Neural progenitor cell (in vitro differentiated cells): ENCODE measurements at regions not wholly inside any gene's neighbourhood (a gene's known extent, or its start where the extent isn't known, plus 50 kb on each side); places are given as distances from the start of the nearest gene placed in this dataset.

Experiments
- EZH2 ChIP-seq: fragments of 200-600 bp; sonication (generic); IDR thresholded peaks from 2 replicates; pipeline ENCODE4 v1.6.1; 2017; ENCODE audit warnings: antibody characterized with exemption, mild to moderate bottlenecking, moderate library complexity
- EZH2phosphoT487 ChIP-seq: fragments of 200-600 bp; sonication (generic); IDR thresholded peaks from 2 replicates; pipeline ENCODE4 v1.6.1; 2017; ENCODE audit warnings: antibody characterized with exemption
- TF ChIP-seq, protein P1 (sequence below): fragments of 200-600 bp; sonication (generic); IDR thresholded peaks from 2 replicates; pipeline ENCODE4 v1.5.1; 2017; ENCODE audit warnings: antibody characterized with exemption, mild to moderate bottlenecking

GRCh38 chr6:102670735-102671134 lies 1277.2 kb downstream of the GRIK2 start:
- TF ChIP-seq, protein P1, sequence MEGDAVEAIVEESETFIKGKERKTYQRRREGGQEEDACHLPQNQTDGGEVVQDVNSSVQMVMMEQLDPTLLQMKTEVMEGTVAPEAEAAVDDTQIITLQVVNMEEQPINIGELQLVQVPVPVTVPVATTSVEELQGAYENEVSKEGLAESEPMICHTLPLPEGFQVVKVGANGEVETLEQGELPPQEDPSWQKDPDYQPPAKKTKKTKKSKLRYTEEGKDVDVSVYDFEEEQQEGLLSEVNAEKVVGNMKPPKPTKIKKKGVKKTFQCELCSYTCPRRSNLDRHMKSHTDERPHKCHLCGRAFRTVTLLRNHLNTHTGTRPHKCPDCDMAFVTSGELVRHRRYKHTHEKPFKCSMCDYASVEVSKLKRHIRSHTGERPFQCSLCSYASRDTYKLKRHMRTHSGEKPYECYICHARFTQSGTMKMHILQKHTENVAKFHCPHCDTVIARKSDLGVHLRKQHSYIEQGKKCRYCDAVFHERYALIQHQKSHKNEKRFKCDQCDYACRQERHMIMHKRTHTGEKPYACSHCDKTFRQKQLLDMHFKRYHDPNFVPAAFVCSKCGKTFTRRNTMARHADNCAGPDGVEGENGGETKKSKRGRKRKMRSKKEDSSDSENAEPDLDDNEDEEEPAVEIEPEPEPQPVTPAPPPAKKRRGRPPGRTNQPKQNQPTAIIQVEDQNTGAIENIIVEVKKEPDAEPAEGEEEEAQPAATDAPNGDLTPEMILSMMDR: no peak
- TF ChIP-seq EZH2 (no peak), EZH2phosphoT487 (no peak)
